ENCODE measurements at regions not wholly inside any gene's neighbourhood (a gene's known extent, or its start where the extent isn't known, plus 50 kb on each side); places are given as distances from the start of the nearest gene placed in this dataset.

DNA sequence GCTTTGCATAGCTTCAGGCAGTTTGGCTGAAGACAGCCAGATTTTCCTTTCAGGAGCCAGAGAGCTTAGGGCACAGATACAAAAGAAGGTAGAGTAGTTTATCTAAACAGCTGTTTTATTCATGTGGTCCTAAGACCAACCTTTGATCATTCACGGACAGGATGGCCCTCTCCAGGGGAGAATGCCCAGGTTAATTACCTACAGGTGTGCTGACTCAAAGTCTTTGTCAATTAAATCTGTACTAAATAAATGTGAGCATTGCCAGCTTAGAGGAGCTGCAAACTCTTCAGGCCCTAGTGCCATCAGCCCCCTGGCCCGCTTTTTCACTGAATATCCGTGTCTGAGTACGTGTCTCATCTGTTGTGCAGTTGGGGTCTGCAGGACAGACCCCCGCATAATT is 554.7 kb downstream of the NUP35 start:
- TF ChIP-seq, protein P1, sequence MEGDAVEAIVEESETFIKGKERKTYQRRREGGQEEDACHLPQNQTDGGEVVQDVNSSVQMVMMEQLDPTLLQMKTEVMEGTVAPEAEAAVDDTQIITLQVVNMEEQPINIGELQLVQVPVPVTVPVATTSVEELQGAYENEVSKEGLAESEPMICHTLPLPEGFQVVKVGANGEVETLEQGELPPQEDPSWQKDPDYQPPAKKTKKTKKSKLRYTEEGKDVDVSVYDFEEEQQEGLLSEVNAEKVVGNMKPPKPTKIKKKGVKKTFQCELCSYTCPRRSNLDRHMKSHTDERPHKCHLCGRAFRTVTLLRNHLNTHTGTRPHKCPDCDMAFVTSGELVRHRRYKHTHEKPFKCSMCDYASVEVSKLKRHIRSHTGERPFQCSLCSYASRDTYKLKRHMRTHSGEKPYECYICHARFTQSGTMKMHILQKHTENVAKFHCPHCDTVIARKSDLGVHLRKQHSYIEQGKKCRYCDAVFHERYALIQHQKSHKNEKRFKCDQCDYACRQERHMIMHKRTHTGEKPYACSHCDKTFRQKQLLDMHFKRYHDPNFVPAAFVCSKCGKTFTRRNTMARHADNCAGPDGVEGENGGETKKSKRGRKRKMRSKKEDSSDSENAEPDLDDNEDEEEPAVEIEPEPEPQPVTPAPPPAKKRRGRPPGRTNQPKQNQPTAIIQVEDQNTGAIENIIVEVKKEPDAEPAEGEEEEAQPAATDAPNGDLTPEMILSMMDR (IDR thresholded peaks at IDR 0.05; ENCODE audit: extremely low read depth, insufficient read depth, missing control alignments): no peak
- DNase-seq (ENCODE audit: low spot score): no peak
- in situ Hi-C loops (cut with MboI; ENCODE audit: low pct_unique_long_range_greater_than_20kb, low sequenced_read_pairs, unreplicated experiment): no loop called here

DNA sequence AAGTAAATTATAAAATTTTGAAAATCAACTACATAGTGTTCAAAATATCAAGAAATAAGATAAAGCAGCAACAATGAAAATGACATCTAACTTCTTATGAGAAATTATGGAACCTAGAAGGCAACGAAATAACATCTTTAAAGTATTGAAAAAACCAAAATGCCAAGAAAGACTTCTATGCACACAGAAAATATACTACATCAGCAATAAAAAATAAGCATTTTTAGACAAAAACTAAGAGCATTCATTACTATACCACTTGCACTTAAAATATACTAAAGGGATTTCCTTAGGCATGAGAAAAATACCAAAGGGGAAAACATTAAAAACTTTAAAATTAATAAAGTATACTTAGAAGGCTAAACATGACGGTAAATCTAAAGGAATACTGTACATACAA is 556.3 kb downstream of the NUP35 start:
- in situ Hi-C loops (cut with MboI; ENCODE audit: low pct_unique_long_range_greater_than_20kb, low sequenced_read_pairs, unreplicated experiment): no loop called here
- TF ChIP-seq, protein P1 (IDR thresholded peaks at IDR 0.05; ENCODE audit: extremely low read depth, insufficient read depth, missing control alignments): no peak
- DNase-seq (ENCODE audit: low spot score): no peak

- TF ChIP-seq, protein P1 (IDR thresholded peaks at IDR 0.05; ENCODE audit: extremely low read depth, insufficient read depth, missing control alignments): no peak
- DNase-seq (ENCODE audit: low spot score): no peak
- in situ Hi-C loops (cut with MboI; ENCODE audit: low pct_unique_long_range_greater_than_20kb, low sequenced_read_pairs, unreplicated experiment): no loop called here
Observed at GRCh38 chr2:183684686-183685085, 560.4 kb downstream of the NUP35 start.

- in situ Hi-C loops (cut with MboI; ENCODE audit: low pct_unique_long_range_greater_than_20kb, low sequenced_read_pairs, unreplicated experiment): no loop called here
- TF ChIP-seq, protein P1 (IDR thresholded peaks at IDR 0.05; ENCODE audit: extremely low read depth, insufficient read depth, missing control alignments): no peak
- no peak for DNase-seq (ENCODE audit: low spot score)
Observed at GRCh38 chr2:183696028-183696427, 571.8 kb downstream of the NUP35 start.

DNA sequence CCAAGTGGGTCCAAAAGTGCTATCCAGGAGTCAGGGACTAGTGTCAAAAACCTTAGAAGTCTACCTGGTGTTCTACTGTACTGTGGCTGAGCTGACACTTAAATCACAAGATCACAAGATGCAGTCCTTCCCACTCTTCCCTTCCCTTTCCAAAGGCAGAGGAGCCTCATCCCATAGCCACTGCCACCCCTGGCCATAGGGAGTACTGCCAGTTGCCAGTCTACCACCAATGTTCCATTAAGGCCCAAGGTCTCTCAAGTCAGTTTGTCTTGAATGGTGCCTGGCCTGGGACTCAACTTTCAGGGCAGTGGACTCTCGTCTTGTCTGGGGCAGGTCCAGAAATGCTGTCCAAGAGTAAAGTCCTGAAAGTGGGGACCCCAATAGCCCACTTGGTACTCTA is 585.6 kb downstream of the NUP35 start:
- in situ Hi-C loops (cut with MboI; ENCODE audit: low pct_unique_long_range_greater_than_20kb, low sequenced_read_pairs, unreplicated experiment): no loop called here

DNA sequence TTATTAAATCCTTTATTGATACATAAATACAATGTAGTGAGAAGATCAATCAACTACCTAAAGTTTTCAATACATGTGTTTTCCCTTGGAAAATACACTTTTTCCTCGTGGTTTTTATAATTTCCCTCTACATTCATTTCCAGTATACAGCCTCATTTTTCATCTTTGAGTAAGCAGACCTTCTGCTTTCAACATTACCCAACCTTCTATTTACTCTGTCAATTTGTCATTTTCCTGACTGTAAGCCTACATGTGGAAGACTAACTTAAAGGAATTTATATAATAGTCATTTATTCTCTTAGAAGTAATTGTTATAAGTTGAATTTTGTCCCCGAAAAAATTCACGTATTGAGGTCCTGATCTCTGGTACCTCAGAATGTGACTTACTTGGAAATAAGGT is 594.0 kb downstream of the NUP35 start:
- DNase-seq (ENCODE audit: low spot score): no peak
- in situ Hi-C loops (cut with MboI; ENCODE audit: low pct_unique_long_range_greater_than_20kb, low sequenced_read_pairs, unreplicated experiment): no loop called here
- TF ChIP-seq, protein P1 (IDR thresholded peaks at IDR 0.05; ENCODE audit: extremely low read depth, insufficient read depth, missing control alignments): no peak

More for the DNA sequence above, 585.6 kb downstream of the NUP35 start:
- TF ChIP-seq, protein P1 (IDR thresholded peaks at IDR 0.05; ENCODE audit: extremely low read depth, insufficient read depth, missing control alignments): no peak
- DNase-seq (ENCODE audit: low spot score): no peak

DNA sequence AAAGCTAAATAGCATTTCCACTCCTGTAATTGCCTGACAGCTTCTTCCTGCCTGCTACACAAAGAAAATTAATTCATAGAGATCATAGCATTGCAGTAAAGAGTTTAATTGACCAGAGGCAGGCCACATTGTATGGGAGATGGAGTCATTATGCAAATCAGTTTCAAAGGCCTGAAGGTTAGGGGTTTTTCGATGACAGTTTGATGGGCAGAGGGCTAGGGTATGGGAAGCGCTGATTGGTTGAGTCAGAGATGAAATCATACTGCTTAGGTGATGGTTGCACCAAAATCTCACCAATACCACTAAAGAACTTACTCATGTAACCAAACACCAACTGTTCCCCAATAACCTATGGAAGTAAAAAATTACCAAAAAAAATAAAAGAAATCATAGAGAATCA is 599.0 kb downstream of the NUP35 start:
- TF ChIP-seq, protein P1 (IDR thresholded peaks at IDR 0.05; ENCODE audit: extremely low read depth, insufficient read depth, missing control alignments): no peak
- in situ Hi-C loops (cut with MboI; ENCODE audit: low pct_unique_long_range_greater_than_20kb, low sequenced_read_pairs, unreplicated experiment): no loop called here
- DNase-seq (ENCODE audit: low spot score): no peak
